ENCODE measurements at regions not wholly inside any gene's neighbourhood (a gene's known extent, or its start where the extent isn't known, plus 50 kb on each side); places are given as distances from the start of the nearest gene placed in this dataset.

DNA sequence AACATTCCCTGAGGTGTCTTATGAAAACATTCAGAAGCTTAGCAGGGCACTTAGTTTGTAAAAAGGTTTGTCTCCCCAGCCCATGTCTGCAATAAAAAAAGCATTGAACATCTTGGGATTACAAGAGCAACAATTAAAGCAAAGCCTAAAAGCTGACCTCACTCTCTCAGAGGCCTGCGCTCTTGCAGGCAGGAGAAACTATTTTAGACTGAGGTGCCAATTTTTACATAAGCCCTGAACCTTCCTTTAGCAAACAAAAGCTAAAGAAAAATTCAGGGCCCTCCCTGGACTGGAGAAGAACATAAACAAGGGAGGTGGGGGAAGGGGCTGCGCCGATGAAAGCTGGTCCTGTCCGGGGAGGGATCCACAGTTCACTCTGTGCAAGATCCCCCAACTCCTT is 312.7 kb upstream of the RNF32 start:
- TF ChIP-seq, protein P1, sequence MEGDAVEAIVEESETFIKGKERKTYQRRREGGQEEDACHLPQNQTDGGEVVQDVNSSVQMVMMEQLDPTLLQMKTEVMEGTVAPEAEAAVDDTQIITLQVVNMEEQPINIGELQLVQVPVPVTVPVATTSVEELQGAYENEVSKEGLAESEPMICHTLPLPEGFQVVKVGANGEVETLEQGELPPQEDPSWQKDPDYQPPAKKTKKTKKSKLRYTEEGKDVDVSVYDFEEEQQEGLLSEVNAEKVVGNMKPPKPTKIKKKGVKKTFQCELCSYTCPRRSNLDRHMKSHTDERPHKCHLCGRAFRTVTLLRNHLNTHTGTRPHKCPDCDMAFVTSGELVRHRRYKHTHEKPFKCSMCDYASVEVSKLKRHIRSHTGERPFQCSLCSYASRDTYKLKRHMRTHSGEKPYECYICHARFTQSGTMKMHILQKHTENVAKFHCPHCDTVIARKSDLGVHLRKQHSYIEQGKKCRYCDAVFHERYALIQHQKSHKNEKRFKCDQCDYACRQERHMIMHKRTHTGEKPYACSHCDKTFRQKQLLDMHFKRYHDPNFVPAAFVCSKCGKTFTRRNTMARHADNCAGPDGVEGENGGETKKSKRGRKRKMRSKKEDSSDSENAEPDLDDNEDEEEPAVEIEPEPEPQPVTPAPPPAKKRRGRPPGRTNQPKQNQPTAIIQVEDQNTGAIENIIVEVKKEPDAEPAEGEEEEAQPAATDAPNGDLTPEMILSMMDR (IDR thresholded peaks at IDR 0.05), result no peak
- TF ChIP-seq POLR2A (IDR thresholded peaks at IDR 0.05), result no peak

All from thyroid gland (tissue), 4 donors.